NCI-H1417 treated with DMSO at 0.1 percent for 48 hours (cell line): ENCODE measurements at regions not wholly inside any gene's neighbourhood (a gene's known extent, or its start where the extent isn't known, plus 50 kb on each side); places are given as distances from the start of the nearest gene placed in this dataset.

Experiments used
- DNase-seq: peaks from one replicate; lab custom pipeline; 2025; lab: John Stamatoyannopoulos, UW

DNA sequence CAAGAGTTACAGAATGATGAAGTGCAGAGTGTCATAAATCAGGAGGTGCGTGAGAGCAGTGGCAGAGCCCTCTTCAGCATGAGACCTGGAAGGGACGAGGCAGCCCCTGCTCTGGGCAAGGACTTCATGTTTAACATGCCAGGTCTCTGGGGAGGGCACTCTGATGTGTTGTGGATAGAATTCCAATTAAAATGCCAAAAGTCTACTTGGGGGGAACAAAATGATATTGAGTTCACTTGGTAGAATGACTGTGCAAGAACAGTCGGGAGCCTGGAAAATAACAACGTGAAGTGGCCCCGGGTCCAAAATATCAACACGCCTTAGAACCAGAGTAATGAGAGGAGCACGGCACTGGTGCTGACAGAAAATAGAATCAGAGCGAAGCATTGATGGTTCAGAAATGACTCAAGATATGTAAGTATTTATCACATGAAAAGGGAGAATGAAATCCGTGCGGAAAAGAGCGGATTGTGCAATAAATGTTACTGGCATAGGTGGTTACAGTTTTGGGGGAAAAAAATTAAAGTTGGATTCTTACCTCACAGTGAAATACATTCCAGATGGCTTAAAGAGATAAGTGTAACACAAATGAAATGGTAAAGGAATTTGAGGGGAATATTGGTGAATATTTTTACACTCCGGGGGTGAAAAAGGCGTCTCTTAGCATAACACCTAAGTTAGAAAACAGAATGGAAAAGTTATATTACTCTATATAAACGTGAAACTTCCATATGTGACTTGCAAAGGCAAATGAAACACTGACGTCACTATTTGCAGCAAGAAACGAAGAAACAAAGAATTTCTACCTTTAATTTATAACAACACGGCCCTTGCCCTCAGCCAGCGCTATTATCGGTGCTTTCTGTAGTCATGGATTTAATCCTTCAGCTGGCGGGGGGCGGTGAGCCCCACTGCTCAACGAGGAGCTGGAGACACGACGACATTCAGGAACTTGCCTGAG, 159.4 kb upstream of the TWIST2 start:
- no peak for DNase-seq

- DNase-seq = no peak
Observed at GRCh38 chr2:238689331-238689730, 158.6 kb upstream of the TWIST2 start.

DNA sequence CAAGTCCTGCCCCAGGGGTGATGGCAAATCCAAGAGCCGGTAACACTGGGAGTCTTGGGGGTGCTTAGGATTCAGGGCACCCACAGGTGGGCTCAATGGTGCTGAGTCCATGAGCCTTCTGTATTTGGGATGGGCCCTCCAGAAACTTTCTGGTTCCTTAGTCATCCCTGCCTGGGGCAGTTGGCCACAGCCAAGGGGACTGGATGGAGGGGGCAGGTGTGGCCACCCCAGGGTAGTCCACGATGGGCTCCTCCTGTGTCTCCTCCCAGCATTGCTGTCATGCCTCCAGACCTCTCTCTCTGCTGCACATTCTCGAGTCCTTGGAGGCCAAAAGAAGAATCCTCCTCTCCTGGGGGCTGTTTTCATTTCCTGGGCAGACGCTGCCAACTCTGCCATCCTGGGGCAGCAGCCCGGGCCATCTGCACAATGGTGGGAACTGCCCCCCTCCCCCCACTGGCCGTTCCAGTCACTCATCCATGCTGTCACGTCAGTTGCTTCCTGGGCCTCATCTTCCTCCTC, 158.0 kb upstream of the TWIST2 start:
- no peak for DNase-seq

- no peak for DNase-seq
Observed at GRCh38 chr2:238690511-238690910, 157.4 kb upstream of the TWIST2 start.

- DNase-seq = no peak
Observed at GRCh38 chr2:238691596-238692491, 156.0 kb upstream of the TWIST2 start.

DNA sequence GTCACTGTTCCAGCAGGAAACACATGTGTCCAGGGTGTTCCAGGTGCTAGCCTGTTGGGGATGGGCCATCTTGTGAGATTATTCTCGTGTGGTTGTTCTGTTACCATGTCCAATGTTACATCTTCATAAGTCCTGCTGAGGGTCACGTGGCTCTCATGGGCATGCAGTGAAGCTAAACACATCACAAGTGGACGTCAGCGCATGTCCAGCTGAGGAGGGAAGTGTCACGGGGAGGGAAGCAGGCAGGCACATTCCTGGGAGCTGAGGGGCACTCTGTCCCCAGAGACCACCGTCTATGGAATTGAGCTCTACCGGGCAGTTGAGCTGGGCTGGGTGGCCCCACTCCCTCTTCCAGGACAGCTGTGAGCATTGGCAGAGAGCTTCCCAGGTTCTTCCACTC, 155.3 kb upstream of the TWIST2 start:
- DNase-seq = no peak

- no peak for DNase-seq
Observed at GRCh38 chr2:238693337-238694093, 154.4 kb upstream of the TWIST2 start.

- no peak for DNase-seq
Observed at GRCh38 chr2:238694136-238694755, 153.6 kb upstream of the TWIST2 start.

- no peak for DNase-seq
Observed at GRCh38 chr2:238694922-238695321, 153.0 kb upstream of the TWIST2 start.

DNA sequence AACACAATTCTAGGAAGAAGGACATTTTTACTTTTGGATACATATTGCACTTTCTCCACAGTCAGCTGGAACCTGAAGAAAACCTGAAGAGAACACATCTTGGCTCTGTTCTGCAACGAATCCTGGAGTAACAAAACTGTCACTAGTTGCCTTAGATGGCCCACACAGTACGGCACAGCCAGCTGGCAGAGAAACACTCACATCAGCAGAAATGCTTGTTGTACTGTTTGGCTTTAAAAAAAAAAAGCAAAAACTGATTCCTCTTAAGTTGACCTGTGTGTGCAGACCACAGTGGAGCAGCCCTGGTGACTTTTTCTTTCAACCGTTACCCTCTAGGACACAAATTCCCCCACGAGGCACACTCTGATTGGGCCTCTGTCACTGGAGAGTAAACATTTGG, 152.3 kb upstream of the TWIST2 start:
- DNase-seq = no peak

- no peak for DNase-seq
Observed at GRCh38 chr2:238696331-238696730, 151.6 kb upstream of the TWIST2 start.

DNA sequence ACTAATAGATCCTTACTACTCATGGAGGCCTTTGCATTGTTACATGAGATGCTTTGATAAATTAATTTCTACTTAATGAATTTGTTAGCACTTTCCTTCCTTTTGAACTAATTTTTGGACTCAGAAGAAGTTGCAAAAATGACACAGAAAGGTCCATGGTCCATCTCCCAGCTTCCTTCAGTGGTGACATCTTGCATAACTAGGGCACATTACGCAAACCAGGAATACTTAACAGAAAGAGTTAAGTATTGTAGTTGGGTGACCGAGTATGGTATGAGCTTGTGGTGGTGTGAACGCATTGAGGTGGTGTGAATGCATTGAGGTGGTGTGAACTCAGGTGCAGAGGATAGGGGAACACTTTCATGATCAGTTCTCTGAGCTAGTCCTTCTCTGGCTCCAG, 151.1 kb upstream of the TWIST2 start:
- no peak for DNase-seq

DNA sequence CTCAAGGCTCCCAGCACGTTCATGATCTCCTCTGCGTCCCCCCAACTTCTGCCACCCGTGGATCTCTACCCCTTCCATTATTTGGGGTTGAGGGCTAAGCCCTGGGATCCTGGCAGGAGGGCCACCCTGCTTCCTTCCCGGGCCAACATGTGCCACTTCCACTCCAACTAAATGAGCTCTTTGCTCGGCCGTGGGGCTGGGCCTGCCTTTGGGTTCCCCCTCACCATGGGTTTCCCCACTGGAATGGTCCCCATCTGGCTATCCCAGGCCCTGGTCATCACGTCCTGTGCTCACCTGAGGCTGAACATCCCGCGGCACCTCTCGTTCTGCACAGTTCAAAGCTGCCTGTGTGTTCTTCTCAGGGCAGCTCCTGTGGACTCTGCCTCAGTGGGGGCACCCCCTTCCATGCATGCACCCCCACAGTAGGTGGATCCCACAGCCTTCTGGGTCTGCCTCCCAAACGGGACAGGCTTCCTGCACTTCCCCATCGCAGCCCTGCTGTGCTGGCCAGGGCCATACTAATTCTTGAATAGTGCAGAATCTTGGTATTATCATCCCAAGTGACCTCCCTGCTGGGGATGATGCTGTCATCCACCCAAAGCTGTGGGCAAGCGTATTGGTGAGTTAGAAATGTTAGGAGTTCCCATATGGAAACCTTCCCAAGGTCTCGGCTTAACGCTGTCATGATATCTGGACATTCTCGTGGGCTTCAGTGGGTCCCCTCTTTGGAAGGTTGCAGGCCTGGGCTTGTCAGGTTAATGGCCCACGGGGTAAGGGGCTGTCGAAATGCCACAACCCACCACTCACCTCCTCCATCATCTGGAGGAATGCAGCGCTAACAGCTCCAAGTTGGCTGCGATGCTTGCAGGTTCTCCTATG, 150.5 kb upstream of the TWIST2 start:
- no peak for DNase-seq

- DNase-seq = no peak
Observed at GRCh38 chr2:238698072-238698352, 149.9 kb upstream of the TWIST2 start.

DNA sequence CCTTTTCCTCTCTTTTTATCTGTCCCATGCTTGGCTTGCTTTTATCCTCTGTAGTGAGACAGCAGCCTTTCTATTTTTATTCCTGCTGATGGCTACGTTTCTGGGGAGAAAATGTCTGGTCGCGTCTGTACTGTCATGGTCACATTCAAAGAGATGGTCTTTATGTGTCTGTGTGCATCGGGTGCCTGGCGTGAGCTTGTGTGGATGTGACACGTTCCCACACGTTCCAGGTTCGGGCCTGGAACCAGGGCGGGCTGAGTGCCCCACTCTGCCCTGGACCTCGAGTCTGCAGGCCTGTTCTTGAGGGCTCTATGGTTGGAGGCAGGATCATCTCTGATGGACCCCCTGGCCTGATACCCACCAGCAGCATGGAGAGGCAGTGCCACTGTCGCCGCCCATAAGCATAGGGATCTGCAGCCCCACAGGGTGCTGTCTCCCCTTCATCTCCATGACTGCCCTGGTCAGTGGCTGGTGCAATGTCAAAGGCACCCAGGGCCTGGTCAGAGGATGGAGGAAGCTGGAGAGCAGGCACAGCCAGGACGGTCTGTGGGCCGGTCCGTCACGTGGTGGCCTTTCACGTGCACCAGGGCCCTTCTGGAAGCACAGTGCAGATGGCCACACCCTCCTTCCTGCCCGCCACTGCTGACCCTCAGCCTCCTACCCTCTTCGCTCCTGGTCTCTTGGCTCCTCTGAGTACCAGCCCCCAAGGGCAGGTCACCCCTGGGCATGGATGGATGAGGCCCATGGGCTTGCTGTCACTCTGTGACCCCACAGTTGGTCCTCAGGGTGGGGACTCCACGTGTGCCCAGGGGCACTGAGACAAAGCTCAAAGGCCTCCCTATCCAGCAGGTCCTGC, 149.2 kb upstream of the TWIST2 start:
- no peak for DNase-seq

DNA sequence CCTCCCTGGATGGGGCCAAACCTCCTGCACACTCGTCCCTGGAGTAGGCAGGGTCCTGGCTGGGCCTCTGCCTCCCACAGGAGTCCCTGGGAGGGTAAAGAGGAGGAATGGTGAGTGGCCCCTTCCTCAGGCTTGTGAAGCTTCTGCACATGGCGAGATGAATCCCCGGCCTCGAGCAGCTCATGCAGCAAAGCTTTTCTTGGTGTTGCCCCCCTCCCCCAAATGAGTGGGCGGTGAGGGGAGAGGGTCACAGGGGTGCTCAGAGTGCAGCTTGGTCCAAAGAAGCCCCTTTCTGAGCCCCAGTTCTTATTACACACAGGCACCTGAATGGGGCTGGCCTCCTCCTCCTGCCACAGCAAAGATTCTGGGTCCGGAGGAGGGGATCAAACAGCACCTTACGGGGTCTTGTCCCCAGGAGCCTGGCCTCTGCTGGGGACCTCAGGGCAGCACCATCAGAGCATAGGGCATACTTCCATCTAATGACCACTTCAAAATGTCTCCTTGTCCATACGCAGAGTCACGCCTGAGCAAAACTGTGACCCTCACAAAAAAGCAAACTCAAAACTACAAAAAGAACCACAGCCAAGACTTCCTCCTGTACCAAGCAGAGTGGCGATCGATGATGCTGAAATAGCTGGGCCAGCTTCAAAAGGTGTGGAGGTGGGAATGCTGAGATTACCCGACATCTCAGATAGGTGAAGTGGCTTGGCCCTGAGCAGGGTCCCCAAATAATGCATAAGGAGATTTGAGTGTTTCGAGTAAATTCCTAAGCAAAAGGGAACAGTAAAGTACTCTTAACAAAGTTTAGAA, 148.4 kb upstream of the TWIST2 start:
- DNase-seq = no peak

DNA sequence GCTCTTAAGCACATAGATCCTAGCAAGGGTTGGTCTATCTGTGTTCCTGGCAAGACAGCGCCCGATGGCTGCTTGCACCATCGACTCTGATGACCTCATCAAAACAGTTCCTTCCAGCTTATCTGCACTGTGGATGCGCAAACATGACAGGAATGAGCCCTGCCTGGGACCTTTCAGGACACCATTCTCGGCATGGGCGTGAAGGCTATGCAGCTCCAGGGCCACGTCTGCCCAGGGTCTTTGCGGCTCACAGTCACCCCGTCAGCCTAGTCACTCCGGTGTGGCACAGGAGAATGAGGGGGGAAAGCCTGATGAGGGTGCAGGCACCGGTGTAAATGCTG, 147.8 kb upstream of the TWIST2 start:
- no peak for DNase-seq

DNA sequence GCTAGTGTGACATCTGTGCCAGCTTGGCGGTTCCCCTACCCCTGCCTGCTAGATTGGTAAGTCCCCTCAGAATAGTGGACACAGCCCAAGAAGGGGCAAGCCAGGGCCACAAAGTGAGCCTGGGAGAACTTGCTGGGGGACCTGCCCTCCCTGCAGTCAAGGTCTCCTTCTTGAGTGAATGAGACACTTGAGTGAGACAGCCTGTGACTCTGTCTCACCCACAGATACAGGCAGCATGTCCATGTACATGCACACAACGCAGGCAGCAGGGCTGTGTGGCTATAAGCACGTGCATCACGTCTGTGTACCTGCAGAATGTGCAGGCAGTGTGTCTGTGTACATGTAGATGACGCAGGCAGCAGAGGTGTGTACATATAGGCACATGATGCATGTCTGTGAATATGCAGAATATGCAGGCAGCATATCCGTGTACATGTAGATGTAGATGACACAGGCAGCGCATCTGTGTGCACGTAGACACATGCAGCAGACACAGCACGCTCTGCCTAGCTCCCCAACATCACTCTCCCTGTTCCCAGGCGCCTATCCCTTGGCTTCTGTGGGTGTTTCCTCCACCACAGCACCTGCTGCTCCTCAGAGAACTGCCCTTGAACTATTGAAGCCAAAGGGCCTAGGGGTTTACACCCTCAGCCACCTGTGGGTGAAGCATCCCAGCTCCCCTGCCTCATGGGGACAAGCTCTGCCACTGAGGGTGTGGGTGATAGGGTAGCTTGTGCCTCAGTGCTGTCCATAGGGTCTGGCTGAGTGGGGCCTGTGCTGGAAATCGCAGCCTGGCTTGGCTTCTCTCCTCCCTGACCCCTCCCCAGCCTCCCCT, 147.2 kb upstream of the TWIST2 start:
- no peak for DNase-seq
